ENCODE measurements at regions not wholly inside any gene's neighbourhood (a gene's known extent, or its start where the extent isn't known, plus 50 kb on each side); places are given as distances from the start of the nearest gene placed in this dataset.
"Not testable (repeated sequence)": the region's sequence is repeated elsewhere in the genome, so short reads cannot be mapped to it uniquely, and the experiment has no call there.

GRCh38 chrX:35221391-35221790 lies 278.8 kb downstream of the FAM47B start:
- H3K27me3 ChIP-seq (ENCODE audit: control insufficient read depth, insufficient read depth, low read length); H3K27ac ChIP-seq (ENCODE audit: low read length); H3K36me3 ChIP-seq (ENCODE audit: control insufficient read depth, insufficient read depth, low read length); CTCF ChIA-PET; in situ Hi-C loops (cut with HindIII; ENCODE audit: low pct_unique_long_range_greater_than_20kb, low sequenced_read_pairs); POLR2A ChIA-PET; H3K4me3 ChIP-seq (ENCODE audit: low read depth in 2 of 2, low read length in 2 of 2); H3K9me3 ChIP-seq (ENCODE audit: control insufficient read depth, insufficient read depth, low read depth, low read length); ATAC-seq; DNase-seq (ENCODE audit: low read depth, low spot score); BruUV-seq (replicated peaks); H3K4me1 ChIP-seq (ENCODE audit: control insufficient read depth, insufficient read depth, low read length); intact Hi-C loops (cut with micrococcal nuclease; ENCODE audit: unreplicated experiment): not testable (repeated sequence)

DNA sequence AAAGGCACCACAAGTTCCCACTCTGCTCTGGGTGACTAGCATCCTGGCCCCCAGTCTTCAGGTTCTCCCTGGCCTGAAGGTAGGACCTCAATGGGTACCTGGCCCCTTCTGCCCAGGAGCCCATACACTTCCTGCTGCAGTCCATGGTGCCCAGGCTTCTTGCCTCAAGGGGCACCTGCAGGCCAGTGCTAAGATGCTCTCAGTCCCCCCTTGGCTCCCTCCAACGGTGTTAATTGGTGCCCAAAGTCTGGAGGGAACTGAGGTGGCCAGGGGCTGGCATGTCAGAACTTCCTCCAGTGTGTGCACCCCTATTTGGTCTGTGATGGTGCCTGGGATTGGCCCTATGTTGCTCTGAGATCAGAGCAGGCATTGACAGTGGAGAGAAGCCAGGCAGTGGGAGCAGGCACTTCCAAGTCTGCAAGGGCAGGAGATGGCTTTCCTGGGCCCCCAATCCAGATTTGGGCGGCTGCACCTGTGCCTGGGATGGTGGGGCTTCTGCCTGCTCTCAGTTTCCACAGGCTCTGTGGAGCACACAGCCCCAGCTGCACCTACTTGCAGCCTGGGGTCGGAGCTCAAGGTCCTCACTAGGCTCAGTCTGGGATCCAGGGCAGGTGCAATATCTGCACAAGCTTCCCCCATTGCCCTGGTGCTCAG lies 301.6 kb downstream of the FAM47B start:
- ChIA-PET POLR2A (no interaction called here), CTCF (no interaction called here)
- H3K4me3 ChIP-seq (ENCODE audit: low read depth in 2 of 2, low read length in 2 of 2), result no peak overlapping the region
- no peaks in the 10 kb centered on the region for H3K27me3 ChIP-seq (ENCODE audit: control insufficient read depth, insufficient read depth, low read length)
- H3K27ac ChIP-seq (ENCODE audit: low read length), result no peak overlapping the region
- no TSS peak for BruUV-seq (replicated peaks)
- ATAC-seq (no peak), DNase-seq (ENCODE audit: low read depth, low spot score) (no peak)
- no peaks in the 10 kb centered on the region for H3K4me1 ChIP-seq (ENCODE audit: control insufficient read depth, insufficient read depth, low read length)
- TF ChIP-seq SIN3A (IDR thresholded peaks at IDR 0.05; ENCODE audit: borderline replicate concordance, insufficient read depth, low read depth, low read length), result no peak
- TF ChIP-seq CTCF (IDR thresholded peaks at IDR 0.05), result no peak
- no peak for TF ChIP-seq REST (IDR thresholded peaks at IDR 0.05; ENCODE audit: insufficient read depth in 1 of 2, low read depth in 2 of 2, low read length in 1 of 2)
- no peak for TF ChIP-seq POLR2AphosphoS5 (IDR thresholded peaks at IDR 0.05; ENCODE audit: low read depth, low read length)
- no peak for TF ChIP-seq TCF7L2 (IDR thresholded peaks at IDR 0.05; ENCODE audit: low read depth, low read length)
- intact Hi-C loops (cut with micrococcal nuclease; ENCODE audit: unreplicated experiment), result no loop called here
- H3K36me3 ChIP-seq (ENCODE audit: control insufficient read depth, insufficient read depth, low read length), result no peaks in the 10 kb centered on the region
- no peaks in the 10 kb centered on the region for H3K9me3 ChIP-seq (ENCODE audit: control insufficient read depth, insufficient read depth, low read depth, low read length)
- in situ Hi-C loops (cut with HindIII; ENCODE audit: low pct_unique_long_range_greater_than_20kb, low sequenced_read_pairs), result no loop called here

DNA sequence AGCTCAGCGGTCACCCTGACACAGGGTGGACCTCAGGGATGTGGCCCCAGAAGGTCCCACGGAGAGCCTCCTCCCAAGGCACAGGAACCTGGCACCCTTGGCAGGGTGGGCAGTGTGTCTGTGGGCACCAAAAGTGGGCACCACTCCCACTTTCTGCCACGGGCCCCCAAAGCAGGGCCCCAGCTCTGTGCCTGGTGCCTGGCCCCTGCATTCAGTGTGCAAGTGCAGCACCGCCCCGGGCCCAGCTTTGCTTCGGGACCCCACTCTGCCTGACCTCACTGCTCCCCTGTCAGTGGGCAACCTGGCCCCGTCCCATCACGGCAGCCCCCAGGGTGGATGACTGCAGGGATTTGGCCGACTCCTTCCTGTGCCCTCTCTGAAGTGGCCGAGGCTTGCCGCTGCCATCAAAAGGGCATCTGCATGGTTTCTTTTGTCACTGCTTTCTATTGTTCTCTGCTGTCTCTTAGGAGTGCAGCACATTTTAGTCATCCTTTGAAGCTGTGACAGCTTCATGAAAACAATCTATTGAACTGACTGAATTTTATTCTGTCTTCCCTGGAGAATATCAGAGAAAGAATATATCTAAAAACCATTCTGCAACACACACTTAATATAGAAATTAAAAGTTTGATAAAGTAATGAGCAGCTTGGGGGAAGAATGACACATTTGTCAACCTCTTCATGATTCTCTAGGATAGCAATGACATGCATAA lies 302.4 kb downstream of the FAM47B start:
- DNase-seq (ENCODE audit: low read depth, low spot score), result no peak
- no peak overlapping the region for H3K4me3 ChIP-seq (ENCODE audit: low read depth in 2 of 2, low read length in 2 of 2)
- POLR2A ChIA-PET, result no interaction called here
- H3K9me3 ChIP-seq (ENCODE audit: control insufficient read depth, insufficient read depth, low read depth, low read length), result no peaks in the 10 kb centered on the region
- no TSS peak for BruUV-seq (replicated peaks)
- intact Hi-C loops (cut with micrococcal nuclease; ENCODE audit: unreplicated experiment), result no loop called here
- no peak for TF ChIP-seq REST (IDR thresholded peaks at IDR 0.05; ENCODE audit: insufficient read depth in 1 of 2, low read depth in 2 of 2, low read length in 1 of 2)
- no peak for TF ChIP-seq POLR2AphosphoS5 (IDR thresholded peaks at IDR 0.05; ENCODE audit: low read depth, low read length)
- no peak for TF ChIP-seq TCF7L2 (IDR thresholded peaks at IDR 0.05; ENCODE audit: low read depth, low read length)
- no peak overlapping the region for H3K27ac ChIP-seq (ENCODE audit: low read length)
- no peaks in the 10 kb centered on the region for H3K4me1 ChIP-seq (ENCODE audit: control insufficient read depth, insufficient read depth, low read length)
- no peak for ATAC-seq
- CTCF ChIA-PET, result no interaction called here
- no peaks in the 10 kb centered on the region for H3K27me3 ChIP-seq (ENCODE audit: control insufficient read depth, insufficient read depth, low read length)
- no peaks in the 10 kb centered on the region for H3K36me3 ChIP-seq (ENCODE audit: control insufficient read depth, insufficient read depth, low read length)
- in situ Hi-C loops (cut with HindIII; ENCODE audit: low pct_unique_long_range_greater_than_20kb, low sequenced_read_pairs), result no loop called here

All from Panc1 (cell line).